Head of caudate nucleus (tissue), 42 donors: ENCODE measurements at regions not wholly inside any gene's neighbourhood (a gene's known extent, or its start where the extent isn't known, plus 50 kb on each side); places are given as distances from the start of the nearest gene placed in this dataset.
A peak's percentile ranks its signal among the peaks of the same experiment; 100 is the strongest.

ENCODE experiments used
- DNase-seq, 42 donors: peaks; one replicate each; pipeline versions ENCODE4 v3.0.0 to v3.0.0-alpha.2; 2020 to 2021; ENCODE audit warnings: mixed read lengths in 7 of 42
- intact Hi-C: fragments of 100-400 bp; cut with DNase I; formaldehyde crosslinking; loops from one replicate; pipeline ENCODE4 v1.15.0; 2022

DNA sequence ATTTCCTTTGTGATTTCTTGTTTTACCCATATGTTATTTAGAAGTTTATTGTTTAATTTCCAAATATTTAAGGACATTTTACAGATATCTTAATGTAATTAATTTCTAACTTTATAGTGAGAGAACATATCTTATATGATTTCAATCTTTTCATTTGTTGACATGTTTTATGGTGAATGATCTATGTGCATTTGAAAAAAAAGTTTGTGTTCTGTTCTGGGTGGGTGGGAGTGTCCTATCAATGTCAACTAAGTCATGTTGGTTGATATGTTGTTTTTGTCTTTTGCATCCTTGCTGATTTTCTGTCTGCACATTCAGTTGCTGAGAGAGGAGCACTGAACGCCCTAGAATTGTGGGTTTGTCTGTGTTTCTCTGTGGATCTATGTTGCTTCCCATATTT is 50.3 kb upstream of the CBFA2T3 start:
- peak in 2 of 42 donors; percentile 1 to 2 for DNase-seq
- intact Hi-C loops = no loop called here

DNA sequence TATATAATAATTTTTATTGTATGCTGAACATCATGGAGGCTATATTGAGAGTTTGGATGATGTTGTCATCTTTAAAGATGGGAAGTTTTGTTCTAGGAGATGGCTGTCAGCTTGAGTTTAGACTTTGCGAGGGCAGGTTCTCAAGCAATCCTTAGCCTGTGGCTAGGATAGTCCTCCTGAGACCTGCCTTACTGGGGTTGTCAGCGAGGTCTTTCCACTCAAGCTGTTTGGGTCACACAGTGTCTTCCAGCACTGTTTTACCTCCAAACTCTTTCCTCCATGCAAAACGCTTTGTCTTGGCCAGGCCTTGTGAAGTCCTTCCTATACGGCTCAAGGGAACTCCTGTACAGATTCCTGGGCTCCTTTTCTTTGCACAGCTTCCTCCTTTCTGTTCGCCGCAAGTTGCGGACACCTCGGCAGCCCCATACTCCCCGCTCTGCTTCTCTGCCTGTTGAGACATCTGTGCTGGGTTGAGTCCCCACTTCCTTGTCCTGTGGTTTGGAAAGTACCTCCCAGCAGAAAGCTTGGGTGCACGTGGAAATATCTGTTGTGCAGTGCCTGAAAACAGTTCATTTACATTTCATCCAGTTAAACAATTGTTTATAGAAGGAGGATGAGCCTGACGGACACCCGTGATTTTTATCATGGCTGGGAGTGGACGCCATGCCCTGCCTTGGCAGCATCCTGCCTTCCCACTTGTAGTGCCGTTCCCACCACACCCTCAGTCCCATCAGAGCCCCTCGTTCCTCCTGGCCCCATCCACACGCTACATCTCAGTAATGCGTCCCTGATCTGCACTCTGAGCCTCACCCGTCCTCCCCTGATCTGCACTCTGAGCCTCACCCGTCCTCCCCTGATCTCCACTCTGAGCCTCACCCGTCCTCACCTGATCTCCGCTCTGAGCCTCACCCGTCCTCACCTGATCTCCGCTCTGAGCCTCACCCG is 55.0 kb upstream of the CBFA2T3 start:
- DNase-seq = peak in 15 of 42 donors; percentile 2 to 54 (median 40)
- intact Hi-C loops = no loop called here

DNA sequence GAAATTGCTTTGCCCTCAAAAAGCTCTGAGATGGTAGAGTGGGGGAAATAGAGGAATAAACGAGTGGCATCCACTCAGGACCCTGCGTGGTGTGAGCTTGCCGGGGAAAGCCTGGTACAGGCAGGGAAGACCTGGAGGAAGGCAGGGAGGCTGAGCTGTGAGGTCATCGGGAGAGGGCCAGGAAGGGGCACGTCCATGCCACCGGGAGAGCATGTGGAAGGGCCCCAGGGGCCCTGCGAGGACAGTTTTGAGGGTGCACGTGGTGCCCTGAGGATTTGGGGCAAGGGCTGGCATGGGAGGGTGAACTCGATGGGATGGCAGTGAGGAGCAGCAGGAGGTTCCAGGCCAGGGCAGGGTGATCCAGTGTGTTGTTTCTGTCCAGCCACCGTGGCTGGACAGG is 56.3 kb upstream of the CBFA2T3 start:
- intact Hi-C loops = no loop called here
- DNase-seq = peak in 7 of 42 donors; percentile 0 to 21 (median 4)

GRCh38 chr16:89033796-89034572 is 57.0 kb upstream of the CBFA2T3 start:
- peak in 7 of 42 donors; percentile 1 to 19 (median 7) for DNase-seq
- intact Hi-C loops = no loop called here

- intact Hi-C loops = no loop called here
- DNase-seq = peak in 6 of 42 donors; percentile 0 to 23 (median 8)
Measured at GRCh38 chr16:89034573-89034961, 57.6 kb upstream of the CBFA2T3 start.

GRCh38 chr16:89034971-89035668 is 58.1 kb upstream of the CBFA2T3 start:
- DNase-seq = peak in 7 of 42 donors; percentile 3 to 26 (median 10)
- intact Hi-C loops = no loop called here

DNA sequence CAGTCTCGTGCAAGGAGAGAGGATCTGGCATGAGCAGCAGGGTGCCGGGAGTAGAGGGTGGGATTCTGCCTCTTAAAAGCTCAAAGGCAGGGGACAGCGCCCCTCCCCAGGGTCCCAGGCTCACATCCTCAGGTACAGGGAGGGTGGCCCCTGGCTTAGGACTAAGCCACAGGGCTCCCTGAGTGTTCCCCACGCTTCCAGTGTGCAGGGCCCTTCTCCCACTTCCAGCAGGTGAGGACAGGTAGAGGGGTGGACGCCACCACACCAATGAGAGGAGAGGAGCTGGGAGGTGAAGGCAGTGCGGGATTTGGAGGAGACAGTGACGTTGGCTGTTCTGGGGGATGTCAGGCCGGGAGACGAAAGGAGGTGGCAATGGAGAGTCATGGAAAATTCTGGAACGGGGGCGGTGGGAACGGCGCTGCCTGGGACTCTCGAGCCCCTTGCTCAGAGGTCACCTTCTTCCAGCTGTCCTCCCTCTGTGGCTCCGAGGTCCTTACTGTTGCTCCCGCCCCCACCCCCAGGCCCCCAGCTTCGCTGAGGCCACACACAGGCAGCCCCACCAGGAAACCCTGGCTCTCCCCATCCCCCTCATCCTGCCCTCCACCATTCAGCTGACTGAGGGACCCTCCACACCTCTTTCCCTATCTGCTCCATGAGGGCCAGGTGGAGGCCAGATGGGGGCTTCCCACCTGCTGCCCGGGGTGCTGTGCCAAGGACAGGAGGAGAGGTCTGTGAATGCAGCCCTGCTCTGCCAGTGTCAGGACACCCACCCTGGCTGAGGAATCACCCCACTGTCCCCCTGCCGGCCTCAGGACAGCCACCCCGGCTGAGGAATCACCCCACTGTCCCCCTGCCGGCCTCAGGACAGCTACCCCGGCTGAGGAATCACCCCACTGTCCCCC is 57.7 kb upstream of the ACSF3 start:
- intact Hi-C loops = no loop called here
- peak in 8 of 42 donors; percentile 9 to 48 (median 31) for DNase-seq

DNA sequence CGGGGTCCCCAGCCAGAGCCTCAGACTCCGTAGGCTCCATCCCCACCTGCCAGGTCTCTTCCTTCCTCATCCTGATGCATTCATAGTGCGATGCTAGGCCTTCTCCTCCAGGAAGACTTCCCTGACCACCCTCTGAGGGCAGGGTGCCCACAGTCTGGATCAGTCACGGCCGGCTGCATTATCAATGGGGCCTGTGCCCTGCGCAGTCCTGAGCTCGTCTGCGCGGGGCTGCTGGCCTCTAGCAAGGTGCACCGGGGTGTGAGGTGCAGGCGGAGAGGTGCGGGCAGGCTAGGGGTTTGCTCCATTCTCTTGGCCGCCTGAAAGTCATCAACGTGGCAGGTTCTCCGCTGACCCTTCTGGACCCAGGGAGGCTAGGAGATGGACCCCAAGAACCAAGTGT is 56.9 kb upstream of the ACSF3 start:
- DNase-seq = peak in 2 of 42 donors; percentile 1
- intact Hi-C loops = no loop called here

- peak in 2 of 42 donors; percentile 5 to 6 for DNase-seq
- intact Hi-C loops = no loop called here
Measured at GRCh38 chr16:89037261-89038152, 56.1 kb upstream of the ACSF3 start.

DNA sequence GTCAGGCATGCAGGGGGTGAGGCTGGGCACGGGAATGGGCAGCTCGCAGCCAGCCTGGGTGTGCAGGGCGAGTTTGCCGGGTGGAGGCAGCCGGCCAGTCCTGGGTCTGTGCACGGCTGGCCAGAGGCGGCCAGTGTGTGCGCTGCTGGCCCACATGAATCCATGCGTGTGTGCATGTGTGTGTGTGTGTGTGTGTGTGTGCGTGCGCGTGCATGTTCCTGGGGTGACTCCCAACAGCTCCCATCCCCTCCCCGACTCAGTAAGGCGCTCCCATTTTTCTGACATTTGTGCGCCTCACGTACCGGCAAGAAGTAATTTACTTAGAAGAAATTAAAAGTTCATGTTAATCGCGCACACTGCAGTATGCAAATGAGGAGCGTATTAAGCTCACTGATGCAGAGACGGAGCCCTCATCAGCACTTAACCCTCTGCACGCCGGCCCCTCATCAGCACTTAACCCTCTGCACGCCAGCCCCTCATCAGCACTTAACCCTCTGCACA is 55.4 kb upstream of the ACSF3 start:
- intact Hi-C loops = no loop called here
- DNase-seq = peak in 3 of 42 donors; percentile 8 to 52 (median 20)

- intact Hi-C loops = no loop called here
- DNase-seq = peak in 2 of 42 donors; percentile 1 to 2
Measured at GRCh38 chr16:89038811-89039735, 54.6 kb upstream of the ACSF3 start.

- peak in 2 of 42 donors; percentile 1 for DNase-seq
- intact Hi-C loops = loop anchor here (10.0 kb wide), 1 partner anchor 95 kb away; no protein-coding TSS in a partner anchor
Measured at GRCh38 chr16:89039756-89040155, 53.9 kb upstream of the ACSF3 start.

DNA sequence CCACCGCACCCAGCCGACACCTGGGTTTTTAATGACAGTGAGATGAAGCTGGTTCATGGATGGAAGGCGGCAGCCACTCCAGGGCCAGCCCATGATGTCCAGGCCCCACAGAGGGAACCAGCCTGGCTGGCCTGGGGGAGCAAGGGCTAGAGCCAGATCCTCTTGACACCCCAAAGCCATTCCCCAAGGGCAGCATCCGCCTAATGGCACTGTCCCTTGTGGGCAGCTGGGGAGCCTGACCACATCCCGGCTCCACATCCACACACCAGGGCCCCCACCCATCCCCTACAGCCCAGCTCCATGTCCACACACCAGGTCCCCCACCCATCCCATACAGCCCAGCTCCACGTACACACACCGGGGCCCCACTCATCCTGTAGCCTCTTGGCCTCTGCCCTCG is 53.3 kb upstream of the ACSF3 start:
- DNase-seq = peak in 2 of 42 donors; percentile 1 to 2
- intact Hi-C loops = loop anchor here (10.0 kb wide), 1 partner anchor 96 kb away; no protein-coding TSS in a partner anchor

DNA sequence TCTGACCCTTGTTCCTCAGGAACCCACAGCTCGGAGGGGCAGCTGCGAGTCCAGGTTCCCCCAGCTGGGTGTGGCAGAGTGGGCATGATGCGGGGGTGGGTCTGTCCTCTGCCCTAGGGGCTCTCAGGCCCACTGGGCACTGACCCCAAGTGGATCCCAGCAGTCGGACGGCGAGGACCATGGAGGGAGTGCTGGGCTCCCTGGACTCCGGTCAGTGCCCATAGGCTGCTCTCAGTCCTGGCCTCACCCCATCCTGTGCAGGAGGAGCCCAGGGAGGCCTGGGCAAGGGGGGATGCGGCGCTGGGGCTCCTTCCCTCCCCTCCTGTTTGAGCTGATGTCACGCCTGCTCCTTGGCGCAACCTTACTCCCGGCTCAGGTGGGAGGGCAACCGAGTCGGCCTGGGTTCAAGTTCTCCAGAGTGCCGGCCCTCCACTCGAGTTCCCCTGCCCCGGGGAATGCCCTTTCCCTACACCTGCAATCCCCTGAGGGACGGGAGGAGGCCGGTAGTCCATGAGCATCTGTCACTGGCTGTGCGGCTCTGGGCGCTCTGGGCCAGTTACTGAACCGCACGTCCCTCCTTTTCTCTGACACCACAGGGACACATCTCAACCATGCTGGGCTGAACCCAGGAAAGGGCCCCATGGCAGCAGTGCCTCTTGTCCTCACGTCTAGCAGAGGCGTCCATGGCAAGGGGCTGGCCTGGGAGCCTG is 52.6 kb upstream of the ACSF3 start:
- DNase-seq = peak in 2 of 42 donors; percentile 1 to 2
- intact Hi-C loops = loop anchor here (10.0 kb wide), 1 partner anchor 96 kb away; no protein-coding TSS in a partner anchor
